Adrenal gland (tissue), 5 donors: ENCODE measurements at regions not wholly inside any gene's neighbourhood (a gene's known extent, or its start where the extent isn't known, plus 50 kb on each side); places are given as distances from the start of the nearest gene placed in this dataset.

Experiments
- CTCF ChIP-seq, 6 experiments: fragments of 450-650 bp in 4 of 6; fragments of 200-600 bp in 2 of 6; sonication (generic) in 1 of 6; IDR thresholded peaks; 1 replicate in 5 of 6; 2 replicates in 1 of 6; pipeline versions ENCODE4 v1.5.1 to v1.8.0; 2016 to 2021; ENCODE audit warnings: antibody characterized with exemption in 6 of 6, mild to moderate bottlenecking in 2 of 6, moderate library complexity in 1 of 6
- POLR2A ChIP-seq, 2 donors: fragments of 450-650 bp; IDR thresholded peaks; one replicate each; pipeline ENCODE4 v1.6.1; 2017; ENCODE audit warnings: antibody characterized with exemption in 2 of 2, mild to moderate bottlenecking in 2 of 2, moderate library complexity in 1 of 2
- donor health status: DM: no; HTN: no; CAD: no.

GRCh38 chrX:69032601-69033000 is 132.7 kb downstream of the PJA1 start:
- no peak for TF ChIP-seq CTCF (IDR thresholded peaks at IDR 0.05)
- TF ChIP-seq POLR2A (IDR thresholded peaks at IDR 0.05), result no peak
